GM12873 (cell line): ENCODE measurements at regions not wholly inside any gene's neighbourhood (a gene's known extent, or its start where the extent isn't known, plus 50 kb on each side); places are given as distances from the start of the nearest gene placed in this dataset.

Source experiments
- CTCF ChIP-seq: IDR thresholded peaks from 2 replicates; pipeline ENCODE4 v1.5.1; 2012; ENCODE audit warnings: low read depth, mild to moderate bottlenecking, moderate library complexity, low read length, control low read depth; ENCODE audit not compliant: insufficient read depth; ENCODE audit errors: missing control alignments

DNA sequence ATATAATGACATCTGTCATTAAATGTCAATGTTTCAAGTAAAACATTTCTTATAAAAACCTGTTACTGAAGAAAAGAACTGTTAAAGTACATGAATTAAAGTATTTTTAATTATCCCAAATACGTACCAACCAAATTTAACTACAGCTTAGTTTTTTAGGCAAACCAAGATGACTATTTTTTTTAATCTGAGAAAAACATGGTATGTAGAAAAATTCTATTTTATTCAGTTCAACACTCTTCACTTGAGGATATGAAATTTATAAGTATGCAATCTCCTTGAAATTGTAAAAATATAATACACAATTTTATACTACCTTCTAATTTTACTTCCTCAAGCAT is 75.3 kb upstream of the IFNE start:
- TF ChIP-seq CTCF = no peak

DNA sequence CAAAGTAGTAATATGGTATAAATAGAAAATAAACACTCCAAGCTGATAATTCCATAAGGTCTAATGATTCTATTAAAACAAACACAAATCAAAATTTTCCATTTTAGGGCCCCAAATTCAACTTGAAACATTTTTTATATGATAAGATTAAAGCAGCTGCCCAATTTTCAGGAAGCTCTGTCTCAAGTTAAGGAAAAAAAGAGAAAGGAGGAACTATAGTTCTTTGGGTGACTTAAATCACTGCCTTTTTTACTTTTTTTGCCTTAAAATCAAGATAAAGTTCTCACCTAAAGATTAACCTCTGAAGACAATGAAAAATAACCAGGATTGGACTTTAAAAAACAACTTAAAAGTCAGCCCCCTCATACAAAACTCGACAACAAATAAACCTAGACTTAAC is 76.0 kb upstream of the IFNE start:
- no peak for TF ChIP-seq CTCF

DNA sequence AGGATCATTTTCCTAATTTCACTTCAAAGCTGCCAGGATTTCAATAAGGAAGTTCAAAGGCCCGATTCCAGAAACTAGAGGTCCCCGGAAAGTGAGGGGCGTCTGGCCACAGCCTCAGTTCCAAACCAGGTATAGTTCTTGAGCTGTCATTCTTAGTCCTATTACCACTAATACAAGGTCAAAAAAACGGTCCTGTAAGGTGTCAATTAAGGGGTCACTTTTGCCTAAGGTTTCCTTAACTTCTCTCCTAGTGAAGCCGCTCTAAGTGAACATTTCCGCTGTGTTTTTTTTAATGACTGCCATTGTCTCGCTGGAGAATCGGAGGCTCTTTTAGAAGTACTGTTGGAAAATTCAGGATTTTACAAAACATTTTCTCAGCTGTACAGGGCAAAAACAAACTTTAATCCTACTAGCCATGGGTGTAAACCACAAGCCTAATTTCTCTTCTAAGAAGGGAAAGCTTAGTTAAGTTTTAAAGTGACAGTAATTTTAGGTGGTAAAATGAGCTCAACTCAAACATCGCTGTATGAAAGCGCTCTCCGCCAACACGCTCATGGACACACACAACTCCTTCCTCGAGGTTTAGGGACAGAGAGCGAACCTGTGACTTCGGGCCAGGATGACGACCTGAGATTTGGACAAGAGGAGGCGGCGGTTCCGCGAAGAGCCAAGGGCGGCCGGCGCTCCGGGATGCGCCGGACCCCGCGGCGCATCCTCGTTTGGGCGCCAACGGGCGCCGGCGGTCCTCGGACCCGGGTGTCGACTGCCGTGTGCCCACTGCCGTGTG is 76.7 kb upstream of the IFNE start:
- TF ChIP-seq CTCF = no peak

DNA sequence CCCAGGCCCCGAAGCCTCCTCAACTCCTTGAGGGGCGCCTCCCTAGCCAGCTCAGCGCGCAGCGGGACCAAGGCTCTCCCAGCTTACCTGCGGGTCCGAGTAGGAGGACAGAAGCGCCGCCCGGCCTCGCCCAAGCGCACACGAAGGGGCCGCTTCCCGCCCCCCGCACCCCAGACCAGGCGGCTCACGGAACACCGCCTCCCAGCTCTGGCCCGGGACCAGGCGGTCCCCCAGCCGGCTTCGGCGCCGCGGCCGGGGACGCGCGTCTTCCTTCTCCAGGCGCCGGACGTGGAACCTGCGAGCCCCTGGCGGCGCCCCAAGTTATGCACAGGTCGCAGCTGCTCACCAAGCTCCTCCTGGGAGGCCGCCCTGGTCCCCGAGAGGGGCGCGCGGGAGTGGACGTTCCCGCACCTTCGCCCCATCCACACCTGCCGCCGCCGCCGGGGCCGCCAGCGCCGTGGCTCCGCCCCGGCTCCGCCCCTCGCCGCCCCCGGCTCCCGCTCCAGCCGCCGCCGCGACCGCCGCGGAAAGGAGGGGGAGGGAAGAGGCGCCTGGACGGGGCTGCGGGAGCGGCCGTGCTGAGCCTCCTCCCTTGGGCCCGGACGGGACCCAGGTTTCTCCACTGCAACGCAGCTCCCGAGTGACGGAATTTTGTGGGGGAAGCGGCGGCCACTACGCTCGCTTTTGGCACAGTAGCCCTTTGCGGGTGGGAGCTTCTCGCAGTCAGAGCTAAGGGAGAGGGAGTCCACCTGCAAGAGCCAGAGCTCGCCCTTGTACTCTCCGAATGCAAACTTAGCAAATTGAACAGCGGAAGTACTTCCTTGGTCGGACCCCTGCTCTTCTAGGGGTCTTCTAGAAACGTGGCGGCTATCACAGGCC is 77.5 kb upstream of the IFNE start:
- TF ChIP-seq CTCF = no peak

DNA sequence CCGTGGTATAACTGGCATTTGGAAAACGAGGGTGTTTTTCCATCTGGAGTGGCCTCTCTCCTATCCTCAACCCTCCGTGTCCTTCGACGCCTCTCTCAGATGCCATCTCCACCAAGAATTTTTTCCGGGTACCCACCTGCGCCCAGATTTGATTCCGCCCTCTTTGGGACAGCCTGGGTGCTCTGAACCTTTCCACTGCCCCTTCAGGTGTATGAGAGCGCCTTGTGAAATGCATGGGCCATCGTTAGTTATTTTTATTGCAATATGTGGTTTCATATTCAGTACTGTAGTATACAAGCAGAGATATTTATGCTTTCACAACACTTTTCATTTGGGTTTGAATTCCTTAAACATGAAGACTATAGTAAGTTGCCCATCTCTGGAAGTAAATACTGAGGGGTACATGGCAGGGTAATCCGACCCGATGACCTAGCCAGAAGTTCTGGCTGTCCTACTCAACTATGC is 78.2 kb upstream of the IFNE start:
- TF ChIP-seq CTCF = no peak

- no peak for TF ChIP-seq CTCF
These were observed 79.4 kb upstream of the IFNE start for GRCh38 chr9:21561502-21561901.

- TF ChIP-seq CTCF = no peak
These were observed 82.1 kb upstream of the IFNE start for GRCh38 chr9:21564175-21564574.
